ENCODE measurements at regions not wholly inside any gene's neighbourhood (a gene's known extent, or its start where the extent isn't known, plus 50 kb on each side); places are given as distances from the start of the nearest gene placed in this dataset.

GRCh38 chr13:27370305-27370872, 54.0 kb upstream of the GTF3A start:
- DNase-seq: no peak

GRCh38 chr13:27371932-27372331, 52.5 kb upstream of the GTF3A start:
- DNase-seq: peak; percentile 26 to 67 (median 36)

GRCh38 chr13:27372896-27373295, 51.5 kb upstream of the GTF3A start:
- peak; percentile 62 to 87 (median 72) for DNase-seq

- DNase-seq: no peak
Observed at GRCh38 chr13:27374126-27374613, 50.2 kb upstream of the GTF3A start.

Data from NCI-H1417 (cell line).